ENCODE measurements at regions not wholly inside any gene's neighbourhood (a gene's known extent, or its start where the extent isn't known, plus 50 kb on each side); places are given as distances from the start of the nearest gene placed in this dataset.
"Not testable (repeated sequence)": the region's sequence is repeated elsewhere in the genome, so short reads cannot be mapped to it uniquely, and the experiment has no call there.

- Histone ChIP-seq H3K4me1 (ENCODE audit: control insufficient read depth, insufficient read depth, low read length) (no peaks in the 10 kb centered on the region), H3K9me3 (ENCODE audit: control insufficient read depth, insufficient read depth, low read depth, low read length) (no peaks in the 10 kb centered on the region), H3K27me3 (ENCODE audit: control insufficient read depth, insufficient read depth, low read length) (no peaks in the 10 kb centered on the region), H3K27ac (ENCODE audit: low read length) (no peak overlapping the region), H3K36me3 (ENCODE audit: control insufficient read depth, insufficient read depth, low read length) (no peaks in the 10 kb centered on the region), H3K4me3 (ENCODE audit: low read depth in 2 of 2, low read length in 2 of 2) (no peak overlapping the region)
- intact Hi-C loops (cut with micrococcal nuclease; ENCODE audit: unreplicated experiment): no loop called here
- BruUV-seq (replicated peaks): no TSS peak
- CTCF ChIA-PET: no interaction called here
- DNase-seq (ENCODE audit: low read depth, low spot score): no peak
- POLR2A ChIA-PET: no interaction called here
- in situ Hi-C loops (cut with HindIII; ENCODE audit: low pct_unique_long_range_greater_than_20kb, low sequenced_read_pairs): no loop called here
- no peak for ATAC-seq
- no peak for TF ChIP-seq POLR2AphosphoS5 (IDR thresholded peaks at IDR 0.05; ENCODE audit: low read depth, low read length)
- TF ChIP-seq, protein P1, sequence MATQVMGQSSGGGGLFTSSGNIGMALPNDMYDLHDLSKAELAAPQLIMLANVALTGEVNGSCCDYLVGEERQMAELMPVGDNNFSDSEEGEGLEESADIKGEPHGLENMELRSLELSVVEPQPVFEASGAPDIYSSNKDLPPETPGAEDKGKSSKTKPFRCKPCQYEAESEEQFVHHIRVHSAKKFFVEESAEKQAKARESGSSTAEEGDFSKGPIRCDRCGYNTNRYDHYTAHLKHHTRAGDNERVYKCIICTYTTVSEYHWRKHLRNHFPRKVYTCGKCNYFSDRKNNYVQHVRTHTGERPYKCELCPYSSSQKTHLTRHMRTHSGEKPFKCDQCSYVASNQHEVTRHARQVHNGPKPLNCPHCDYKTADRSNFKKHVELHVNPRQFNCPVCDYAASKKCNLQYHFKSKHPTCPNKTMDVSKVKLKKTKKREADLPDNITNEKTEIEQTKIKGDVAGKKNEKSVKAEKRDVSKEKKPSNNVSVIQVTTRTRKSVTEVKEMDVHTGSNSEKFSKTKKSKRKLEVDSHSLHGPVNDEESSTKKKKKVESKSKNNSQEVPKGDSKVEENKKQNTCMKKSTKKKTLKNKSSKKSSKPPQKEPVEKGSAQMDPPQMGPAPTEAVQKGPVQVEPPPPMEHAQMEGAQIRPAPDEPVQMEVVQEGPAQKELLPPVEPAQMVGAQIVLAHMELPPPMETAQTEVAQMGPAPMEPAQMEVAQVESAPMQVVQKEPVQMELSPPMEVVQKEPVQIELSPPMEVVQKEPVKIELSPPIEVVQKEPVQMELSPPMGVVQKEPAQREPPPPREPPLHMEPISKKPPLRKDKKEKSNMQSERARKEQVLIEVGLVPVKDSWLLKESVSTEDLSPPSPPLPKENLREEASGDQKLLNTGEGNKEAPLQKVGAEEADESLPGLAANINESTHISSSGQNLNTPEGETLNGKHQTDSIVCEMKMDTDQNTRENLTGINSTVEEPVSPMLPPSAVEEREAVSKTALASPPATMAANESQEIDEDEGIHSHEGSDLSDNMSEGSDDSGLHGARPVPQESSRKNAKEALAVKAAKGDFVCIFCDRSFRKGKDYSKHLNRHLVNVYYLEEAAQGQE (IDR thresholded peaks at IDR 0.05; ENCODE audit: insufficient read depth in 1 of 2, low read depth in 2 of 2, low read length in 1 of 2): no peak
- TF ChIP-seq, protein P2, sequence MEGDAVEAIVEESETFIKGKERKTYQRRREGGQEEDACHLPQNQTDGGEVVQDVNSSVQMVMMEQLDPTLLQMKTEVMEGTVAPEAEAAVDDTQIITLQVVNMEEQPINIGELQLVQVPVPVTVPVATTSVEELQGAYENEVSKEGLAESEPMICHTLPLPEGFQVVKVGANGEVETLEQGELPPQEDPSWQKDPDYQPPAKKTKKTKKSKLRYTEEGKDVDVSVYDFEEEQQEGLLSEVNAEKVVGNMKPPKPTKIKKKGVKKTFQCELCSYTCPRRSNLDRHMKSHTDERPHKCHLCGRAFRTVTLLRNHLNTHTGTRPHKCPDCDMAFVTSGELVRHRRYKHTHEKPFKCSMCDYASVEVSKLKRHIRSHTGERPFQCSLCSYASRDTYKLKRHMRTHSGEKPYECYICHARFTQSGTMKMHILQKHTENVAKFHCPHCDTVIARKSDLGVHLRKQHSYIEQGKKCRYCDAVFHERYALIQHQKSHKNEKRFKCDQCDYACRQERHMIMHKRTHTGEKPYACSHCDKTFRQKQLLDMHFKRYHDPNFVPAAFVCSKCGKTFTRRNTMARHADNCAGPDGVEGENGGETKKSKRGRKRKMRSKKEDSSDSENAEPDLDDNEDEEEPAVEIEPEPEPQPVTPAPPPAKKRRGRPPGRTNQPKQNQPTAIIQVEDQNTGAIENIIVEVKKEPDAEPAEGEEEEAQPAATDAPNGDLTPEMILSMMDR (IDR thresholded peaks at IDR 0.05): no peak
These were observed 220.5 kb downstream of the FOXD4L6 start for GRCh38 chr9:40907657-40908624.

- H3K4me1 ChIP-seq (ENCODE audit: control insufficient read depth, insufficient read depth, low read length); H3K36me3 ChIP-seq (ENCODE audit: control insufficient read depth, insufficient read depth, low read length); DNase-seq (ENCODE audit: low read depth, low spot score); H3K4me3 ChIP-seq (ENCODE audit: low read depth in 2 of 2, low read length in 2 of 2); intact Hi-C loops (cut with micrococcal nuclease; ENCODE audit: unreplicated experiment); H3K27me3 ChIP-seq (ENCODE audit: control insufficient read depth, insufficient read depth, low read length); CTCF ChIA-PET; BruUV-seq (replicated peaks); ATAC-seq; POLR2A ChIA-PET; H3K9me3 ChIP-seq (ENCODE audit: control insufficient read depth, insufficient read depth, low read depth, low read length); H3K27ac ChIP-seq (ENCODE audit: low read length); in situ Hi-C loops (cut with HindIII; ENCODE audit: low pct_unique_long_range_greater_than_20kb, low sequenced_read_pairs): not testable (repeated sequence)
These were observed 221.6 kb downstream of the FOXD4L6 start for GRCh38 chr9:40906879-40907278.

DNA sequence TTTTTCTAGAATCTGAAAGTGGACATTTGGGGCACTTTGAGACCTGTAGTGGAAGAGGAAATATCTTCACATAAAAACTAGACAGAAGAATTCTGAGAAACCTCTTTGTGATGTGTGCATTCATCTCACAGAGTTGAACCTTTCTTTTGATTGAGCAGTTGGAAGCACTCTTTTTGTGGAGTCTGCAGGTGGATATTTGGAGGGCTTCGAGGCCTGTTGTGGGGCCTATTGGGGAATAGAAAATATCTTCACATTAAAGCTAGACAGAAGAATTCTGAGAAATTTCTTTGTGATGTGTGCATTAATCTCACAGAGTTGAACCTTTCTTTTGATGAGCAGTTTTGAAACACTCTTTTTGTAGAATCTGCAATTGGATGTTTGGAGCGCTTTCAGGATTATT, 236.2 kb downstream of the FOXD4L6 start:
- intact Hi-C loops (cut with micrococcal nuclease; ENCODE audit: unreplicated experiment); POLR2A ChIA-PET; H3K27me3 ChIP-seq (ENCODE audit: control insufficient read depth, insufficient read depth, low read length); H3K9me3 ChIP-seq (ENCODE audit: control insufficient read depth, insufficient read depth, low read depth, low read length); CTCF ChIA-PET; DNase-seq (ENCODE audit: low read depth, low spot score); in situ Hi-C loops (cut with HindIII; ENCODE audit: low pct_unique_long_range_greater_than_20kb, low sequenced_read_pairs); H3K36me3 ChIP-seq (ENCODE audit: control insufficient read depth, insufficient read depth, low read length); H3K4me3 ChIP-seq (ENCODE audit: low read depth in 2 of 2, low read length in 2 of 2); H3K4me1 ChIP-seq (ENCODE audit: control insufficient read depth, insufficient read depth, low read length); BruUV-seq (replicated peaks); H3K27ac ChIP-seq (ENCODE audit: low read length); ATAC-seq: not testable (repeated sequence)

- in situ Hi-C loops (cut with HindIII; ENCODE audit: low pct_unique_long_range_greater_than_20kb, low sequenced_read_pairs); BruUV-seq (replicated peaks); H3K4me3 ChIP-seq (ENCODE audit: low read depth in 2 of 2, low read length in 2 of 2); CTCF ChIA-PET; H3K9me3 ChIP-seq (ENCODE audit: control insufficient read depth, insufficient read depth, low read depth, low read length); H3K27me3 ChIP-seq (ENCODE audit: control insufficient read depth, insufficient read depth, low read length); H3K4me1 ChIP-seq (ENCODE audit: control insufficient read depth, insufficient read depth, low read length); H3K36me3 ChIP-seq (ENCODE audit: control insufficient read depth, insufficient read depth, low read length); ATAC-seq; H3K27ac ChIP-seq (ENCODE audit: low read length); intact Hi-C loops (cut with micrococcal nuclease; ENCODE audit: unreplicated experiment); DNase-seq (ENCODE audit: low read depth, low spot score); POLR2A ChIA-PET: not testable (repeated sequence)
These were observed 242.6 kb downstream of the FOXD4L6 start for GRCh38 chr9:40885858-40886257.

DNA sequence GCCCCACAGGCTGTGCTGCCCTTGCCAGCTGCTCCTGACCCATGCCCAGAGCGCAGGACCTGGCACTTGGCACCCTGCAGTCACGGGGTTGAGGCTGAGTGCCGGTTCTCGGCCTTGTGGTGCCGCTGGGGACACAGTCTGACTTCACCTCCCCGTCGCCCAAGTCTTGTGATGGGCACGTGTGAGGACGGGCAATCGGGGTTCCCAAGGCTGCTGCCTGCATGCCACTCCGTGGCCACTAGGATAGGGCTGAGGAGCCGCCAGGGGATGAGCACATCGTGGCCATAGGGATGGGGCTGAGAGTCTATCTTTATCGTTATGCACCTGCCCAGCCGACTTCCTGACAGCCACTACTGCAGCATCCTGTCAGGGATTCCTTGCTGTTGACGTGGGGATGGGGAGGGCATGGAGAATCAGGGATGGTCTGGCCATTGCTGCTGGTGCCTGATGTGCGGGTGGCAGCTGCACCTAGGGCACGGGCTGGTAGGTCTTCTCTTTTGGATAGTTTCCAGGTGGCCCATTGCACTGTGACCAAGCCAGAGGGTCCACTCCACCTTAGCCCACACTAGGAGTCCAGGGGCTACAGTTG, 243.5 kb downstream of the FOXD4L6 start:
- H3K36me3 ChIP-seq (ENCODE audit: control insufficient read depth, insufficient read depth, low read length); H3K4me3 ChIP-seq (ENCODE audit: low read depth in 2 of 2, low read length in 2 of 2); POLR2A ChIA-PET; CTCF ChIA-PET; H3K27ac ChIP-seq (ENCODE audit: low read length); BruUV-seq (replicated peaks); H3K4me1 ChIP-seq (ENCODE audit: control insufficient read depth, insufficient read depth, low read length); ATAC-seq; DNase-seq (ENCODE audit: low read depth, low spot score); H3K9me3 ChIP-seq (ENCODE audit: control insufficient read depth, insufficient read depth, low read depth, low read length); H3K27me3 ChIP-seq (ENCODE audit: control insufficient read depth, insufficient read depth, low read length); in situ Hi-C loops (cut with HindIII; ENCODE audit: low pct_unique_long_range_greater_than_20kb, low sequenced_read_pairs); intact Hi-C loops (cut with micrococcal nuclease; ENCODE audit: unreplicated experiment): not testable (repeated sequence)
